ENCODE measurements at regions not wholly inside any gene's neighbourhood (a gene's known extent, or its start where the extent isn't known, plus 50 kb on each side); places are given as distances from the start of the nearest gene placed in this dataset.

- ATAC-seq: 0 out of 3 replicates have a peak, but pooled peaks have one; percentile 28
- TF ChIP-seq ZNF565 (CRISPR knock-in tag; conservative IDR thresholded peaks at IDR 0.05; ENCODE audit: low read depth): no peak
- no peak for TF ChIP-seq TCF4 (CRISPR knock-in tag; IDR thresholded peaks at IDR 0.05; ENCODE audit: borderline replicate concordance)
- no peak for TF ChIP-seq OSR1 (CRISPR knock-in tag; IDR thresholded peaks at IDR 0.05)
- TF ChIP-seq TSHZ2 (CRISPR knock-in tag; IDR thresholded peaks at IDR 0.05): no peak
- no peak for TF ChIP-seq ESRRG (CRISPR knock-in tag; IDR thresholded peaks at IDR 0.05)
- TF ChIP-seq RARB (CRISPR knock-in tag; IDR thresholded peaks at IDR 0.05): no peak
- no peak for TF ChIP-seq ARNTL (CRISPR knock-in tag; IDR thresholded peaks at IDR 0.05; ENCODE audit: borderline replicate concordance, low read depth)
- no peak for TF ChIP-seq CSRNP3 (CRISPR knock-in tag; IDR thresholded peaks at IDR 0.05)
- no peak for TF ChIP-seq ISL1 (CRISPR knock-in tag; IDR thresholded peaks at IDR 0.05)
- TF ChIP-seq TOX (CRISPR knock-in tag; IDR thresholded peaks at IDR 0.05; ENCODE audit: borderline replicate concordance): no peak
- no peak for TF ChIP-seq ZNF8 (CRISPR knock-in tag; IDR thresholded peaks at IDR 0.05)
- TF ChIP-seq CSDC2 (CRISPR knock-in tag; IDR thresholded peaks at IDR 0.05): no peak
- TF ChIP-seq GLIS3 (CRISPR knock-in tag; IDR thresholded peaks at IDR 0.05): no peak
- TF ChIP-seq ZC3H10 (CRISPR knock-in tag; IDR thresholded peaks at IDR 0.05): no peak
- TF ChIP-seq SNAI2 (CRISPR knock-in tag; IDR thresholded peaks at IDR 0.05): no peak
- no peak for TF ChIP-seq ZFP3 (CRISPR knock-in tag; IDR thresholded peaks at IDR 0.05)
- no peak for TF ChIP-seq ZFP30 (CRISPR knock-in tag; IDR thresholded peaks at IDR 0.05)
- TF ChIP-seq PPARA (CRISPR knock-in tag; IDR thresholded peaks at IDR 0.05; ENCODE audit: borderline replicate concordance): no peak
- TF ChIP-seq CREB5 (CRISPR knock-in tag; IDR thresholded peaks at IDR 0.05; ENCODE audit: low read depth): no peak
These were observed 57.1 kb downstream of the FAM181B start for GRCh38 chr11:82676483-82677094.

- TF ChIP-seq ZFP30 (CRISPR knock-in tag; IDR thresholded peaks at IDR 0.05) (no peak), TOX (CRISPR knock-in tag; IDR thresholded peaks at IDR 0.05; ENCODE audit: borderline replicate concordance) (no peak), CSRNP3 (CRISPR knock-in tag; IDR thresholded peaks at IDR 0.05) (no peak), ARNTL (CRISPR knock-in tag; IDR thresholded peaks at IDR 0.05; ENCODE audit: borderline replicate concordance, low read depth) (no peak), ZNF8 (CRISPR knock-in tag; IDR thresholded peaks at IDR 0.05) (no peak), ZNF70 (CRISPR knock-in tag; IDR thresholded peaks at IDR 0.05) (no peak), ZC3H10 (CRISPR knock-in tag; IDR thresholded peaks at IDR 0.05) (no peak), ZNF565 (CRISPR knock-in tag; conservative IDR thresholded peaks at IDR 0.05; ENCODE audit: low read depth) (no peak), PPARA (CRISPR knock-in tag; IDR thresholded peaks at IDR 0.05; ENCODE audit: borderline replicate concordance) (no peak), BACH2 (CRISPR knock-in tag; IDR thresholded peaks at IDR 0.05; ENCODE audit: borderline replicate concordance) (no peak), TSHZ2 (CRISPR knock-in tag; IDR thresholded peaks at IDR 0.05) (no peak)
- no peak for ATAC-seq
These were observed 57.8 kb downstream of the FAM181B start for GRCh38 chr11:82675838-82676237.

Measured in SK-N-SH treated with all-trans-retinoic acid at 6 μM for 48 hours (cell line).